ENCODE measurements at regions not wholly inside any gene's neighbourhood (a gene's known extent, or its start where the extent isn't known, plus 50 kb on each side); places are given as distances from the start of the nearest gene placed in this dataset.

DNA sequence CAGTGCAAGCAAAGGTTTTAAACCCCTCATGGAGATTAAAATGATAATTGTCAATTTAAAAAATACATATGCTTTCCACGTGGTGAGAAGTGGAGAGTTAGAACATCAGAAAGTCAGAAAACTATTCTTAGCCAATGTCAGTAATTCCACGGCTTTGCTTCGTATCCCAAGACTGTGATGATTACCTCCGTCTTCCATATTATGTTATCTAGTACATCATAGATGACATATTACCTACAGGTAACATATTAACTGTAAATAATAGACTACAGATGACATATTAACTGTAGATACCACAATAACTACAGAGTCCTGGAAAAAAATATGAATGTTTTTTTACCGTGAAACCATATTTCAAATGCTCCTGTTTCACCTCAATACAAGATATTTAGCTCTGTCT is 579.4 kb upstream of the PFKP start:
- H3K4me3 ChIP-seq (ENCODE audit: low read depth, low read length) = no peak overlapping the region
- DNase-seq = no peak
- in situ Hi-C loops (cut with HindIII; ENCODE audit: low pct_ligation_motif_present, low sequenced_read_pairs) = no loop called here
- no peaks in the 10 kb centered on the region for H3K27me3 ChIP-seq (replicated peaks)
- H3K36me3 ChIP-seq (replicated peaks) = no peaks in the 10 kb centered on the region
- TF ChIP-seq, protein P1, sequence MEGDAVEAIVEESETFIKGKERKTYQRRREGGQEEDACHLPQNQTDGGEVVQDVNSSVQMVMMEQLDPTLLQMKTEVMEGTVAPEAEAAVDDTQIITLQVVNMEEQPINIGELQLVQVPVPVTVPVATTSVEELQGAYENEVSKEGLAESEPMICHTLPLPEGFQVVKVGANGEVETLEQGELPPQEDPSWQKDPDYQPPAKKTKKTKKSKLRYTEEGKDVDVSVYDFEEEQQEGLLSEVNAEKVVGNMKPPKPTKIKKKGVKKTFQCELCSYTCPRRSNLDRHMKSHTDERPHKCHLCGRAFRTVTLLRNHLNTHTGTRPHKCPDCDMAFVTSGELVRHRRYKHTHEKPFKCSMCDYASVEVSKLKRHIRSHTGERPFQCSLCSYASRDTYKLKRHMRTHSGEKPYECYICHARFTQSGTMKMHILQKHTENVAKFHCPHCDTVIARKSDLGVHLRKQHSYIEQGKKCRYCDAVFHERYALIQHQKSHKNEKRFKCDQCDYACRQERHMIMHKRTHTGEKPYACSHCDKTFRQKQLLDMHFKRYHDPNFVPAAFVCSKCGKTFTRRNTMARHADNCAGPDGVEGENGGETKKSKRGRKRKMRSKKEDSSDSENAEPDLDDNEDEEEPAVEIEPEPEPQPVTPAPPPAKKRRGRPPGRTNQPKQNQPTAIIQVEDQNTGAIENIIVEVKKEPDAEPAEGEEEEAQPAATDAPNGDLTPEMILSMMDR (IDR thresholded peaks at IDR 0.05; ENCODE audit: low read depth, low read length, missing control alignments) = no peak
- H3K27ac ChIP-seq = no peak overlapping the region

DNA sequence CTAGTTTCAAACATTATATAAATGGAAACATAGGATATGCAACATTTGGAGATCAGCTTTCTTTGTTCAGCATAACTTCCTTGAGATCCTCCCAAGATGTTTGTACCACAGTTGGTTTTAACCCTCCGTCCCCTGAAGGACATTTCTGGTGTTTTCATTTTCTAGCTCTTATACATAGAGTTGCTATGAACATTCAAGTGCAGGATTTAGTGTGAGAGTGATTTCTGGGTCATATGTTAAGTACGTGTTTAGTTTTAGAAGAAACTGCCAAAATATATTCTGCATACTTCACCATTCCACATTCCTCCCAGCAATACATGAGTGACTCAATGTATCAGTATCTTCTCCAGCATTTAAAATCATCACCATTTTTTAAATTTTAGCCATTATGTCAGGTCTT is 588.7 kb upstream of the PFKP start:
- Histone ChIP-seq H3K27ac (no peak overlapping the region), H3K27me3 (replicated peaks) (no peaks in the 10 kb centered on the region), H3K36me3 (replicated peaks) (no peaks in the 10 kb centered on the region), H3K4me3 (ENCODE audit: low read depth, low read length) (no peak overlapping the region)
- in situ Hi-C loops (cut with HindIII; ENCODE audit: low pct_ligation_motif_present, low sequenced_read_pairs) = no loop called here
- DNase-seq = no peak
- TF ChIP-seq, protein P1 (IDR thresholded peaks at IDR 0.05; ENCODE audit: low read depth, low read length, missing control alignments) = no peak

DNA sequence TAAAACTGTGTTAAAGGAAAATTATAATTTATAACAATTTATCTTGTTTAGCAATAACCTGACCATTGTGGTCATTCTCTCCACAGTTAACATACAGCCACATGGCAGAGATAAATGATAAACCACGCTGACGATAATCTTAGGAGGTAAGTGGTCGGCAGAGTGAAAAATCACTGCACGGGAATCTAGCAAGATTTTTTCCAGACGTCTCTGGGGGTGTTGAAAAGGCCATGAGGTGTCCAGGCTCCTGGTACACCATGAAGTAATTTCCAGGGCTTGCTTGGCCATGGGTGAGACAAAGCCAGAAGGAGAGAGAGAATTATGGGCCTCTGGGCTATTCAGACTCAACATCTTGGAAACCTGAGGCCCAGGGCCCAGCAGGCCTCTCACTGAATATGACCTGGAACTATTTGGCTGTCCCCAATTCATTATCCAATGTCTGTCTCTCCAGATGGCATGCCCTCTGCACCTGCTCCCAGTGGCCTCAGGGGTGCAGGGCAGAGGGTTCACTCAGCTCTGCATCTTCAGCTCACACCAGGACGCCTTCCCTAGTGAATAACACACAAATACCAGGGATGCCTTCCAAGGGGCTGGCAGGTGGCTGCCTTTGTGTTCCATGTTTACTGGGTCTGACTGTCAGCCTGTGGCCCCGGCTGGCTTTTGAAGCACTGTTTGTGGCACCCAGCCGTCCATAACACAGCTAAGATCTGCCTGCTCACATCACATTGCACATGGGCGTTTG is 590.4 kb upstream of the PFKP start:
- in situ Hi-C loops (cut with HindIII; ENCODE audit: low pct_ligation_motif_present, low sequenced_read_pairs) = no loop called here
- TF ChIP-seq, protein P1 (IDR thresholded peaks at IDR 0.05; ENCODE audit: low read depth, low read length, missing control alignments) = no peak
- no peaks in the 10 kb centered on the region for H3K36me3 ChIP-seq (replicated peaks)
- H3K4me3 ChIP-seq (ENCODE audit: low read depth, low read length) = no peak overlapping the region
- no peaks in the 10 kb centered on the region for H3K27me3 ChIP-seq (replicated peaks)
- H3K27ac ChIP-seq = no peak overlapping the region
- no peak for DNase-seq

DNA sequence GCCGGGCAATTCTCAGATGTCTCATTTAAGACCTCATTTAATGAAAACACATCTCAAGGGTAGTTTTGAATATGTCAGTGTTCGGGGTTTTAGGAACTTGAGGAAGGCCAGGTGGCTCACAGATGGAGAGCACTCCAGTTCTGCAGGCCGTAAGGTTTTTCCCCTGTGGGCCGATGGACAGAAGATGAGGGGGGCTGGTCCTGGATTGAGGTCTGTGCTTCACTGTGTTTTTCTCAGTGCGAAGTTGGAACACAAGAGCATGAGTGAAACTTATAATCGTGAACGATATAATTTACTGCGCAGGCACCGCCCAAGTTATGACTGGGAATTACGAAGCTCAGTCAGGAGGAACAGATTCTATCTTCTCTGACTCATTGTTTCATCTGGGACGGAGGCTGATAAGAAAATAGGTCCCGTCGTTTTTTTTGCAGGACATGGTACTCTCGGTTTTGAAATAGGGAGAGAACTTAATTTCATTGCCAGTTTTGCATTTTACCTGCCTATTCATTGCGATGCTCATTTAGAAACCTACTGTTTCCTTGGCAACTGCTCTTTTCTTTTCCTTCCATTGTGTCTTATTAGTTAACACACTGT is 591.0 kb upstream of the PFKP start:
- Histone ChIP-seq H3K4me3 (ENCODE audit: low read depth, low read length) (no peak overlapping the region), H3K27ac (no peak overlapping the region), H3K36me3 (replicated peaks) (no peaks in the 10 kb centered on the region), H3K27me3 (replicated peaks) (no peaks in the 10 kb centered on the region)
- no peak for DNase-seq
- in situ Hi-C loops (cut with HindIII; ENCODE audit: low pct_ligation_motif_present, low sequenced_read_pairs) = no loop called here
- TF ChIP-seq, protein P1 (IDR thresholded peaks at IDR 0.05; ENCODE audit: low read depth, low read length, missing control alignments) = no peak

DNA sequence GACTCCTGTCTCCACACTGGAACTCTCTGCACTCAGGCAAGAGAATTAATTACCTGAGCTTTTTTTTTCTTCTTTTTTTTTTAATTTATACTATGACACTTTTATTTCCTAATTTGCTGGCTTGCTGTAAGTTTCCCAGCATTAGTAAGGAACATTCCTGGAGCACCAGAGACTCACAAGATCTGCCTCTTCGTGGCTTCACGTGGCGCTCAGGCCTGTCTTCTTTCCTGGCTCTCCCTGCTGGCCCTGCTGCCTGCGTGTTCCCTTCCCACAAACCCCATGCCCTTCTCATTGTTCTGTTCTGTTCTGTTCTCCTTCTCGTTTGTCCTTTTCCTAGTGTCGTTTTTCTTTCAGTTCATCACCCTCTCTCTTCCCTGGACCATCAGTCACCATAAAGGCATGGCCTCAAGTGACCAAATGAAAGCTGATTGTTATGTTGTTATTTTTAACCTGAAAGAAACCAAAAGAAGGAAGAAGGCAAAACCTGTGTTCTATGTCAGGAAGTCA is 591.6 kb upstream of the PFKP start:
- Histone ChIP-seq H3K36me3 (replicated peaks) (no peaks in the 10 kb centered on the region), H3K27me3 (replicated peaks) (no peaks in the 10 kb centered on the region), H3K4me3 (ENCODE audit: low read depth, low read length) (no peak overlapping the region), H3K27ac (no peak overlapping the region)
- DNase-seq = no peak
- TF ChIP-seq, protein P1 (IDR thresholded peaks at IDR 0.05; ENCODE audit: low read depth, low read length, missing control alignments) = no peak
- in situ Hi-C loops (cut with HindIII; ENCODE audit: low pct_ligation_motif_present, low sequenced_read_pairs) = no loop called here

All from brain microvascular endothelial cell (primary cell).